ENCODE measurements at regions not wholly inside any gene's neighbourhood (a gene's known extent, or its start where the extent isn't known, plus 50 kb on each side); places are given as distances from the start of the nearest gene placed in this dataset.
A peak's percentile ranks its signal among the peaks of the same experiment; 100 is the strongest.
"Not testable (repeated sequence)": the region's sequence is repeated elsewhere in the genome, so short reads cannot be mapped to it uniquely, and the experiment has no call there.

DNA sequence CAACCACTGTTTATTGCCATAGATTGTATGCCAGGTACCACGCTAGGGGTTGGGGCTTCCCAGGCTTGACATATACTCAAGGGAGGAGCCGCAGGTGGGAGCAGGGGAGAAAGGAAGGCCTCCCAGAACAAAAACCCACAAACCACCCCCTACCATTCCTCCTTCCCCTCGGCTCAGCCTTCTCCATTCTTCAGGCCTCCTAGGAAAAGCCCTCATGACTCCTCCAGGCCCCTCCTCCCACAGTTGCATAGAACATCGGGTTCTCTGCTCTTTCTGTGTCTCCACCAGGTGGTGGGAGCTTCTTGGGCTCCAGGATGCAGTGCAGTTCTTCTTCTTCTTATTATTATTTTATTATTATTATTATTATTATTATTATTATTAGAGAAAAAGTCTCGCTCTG is 80.3 kb downstream of the ZFP36L2 start:
- DNase-seq (ENCODE audit: low read depth): no peak

DNA sequence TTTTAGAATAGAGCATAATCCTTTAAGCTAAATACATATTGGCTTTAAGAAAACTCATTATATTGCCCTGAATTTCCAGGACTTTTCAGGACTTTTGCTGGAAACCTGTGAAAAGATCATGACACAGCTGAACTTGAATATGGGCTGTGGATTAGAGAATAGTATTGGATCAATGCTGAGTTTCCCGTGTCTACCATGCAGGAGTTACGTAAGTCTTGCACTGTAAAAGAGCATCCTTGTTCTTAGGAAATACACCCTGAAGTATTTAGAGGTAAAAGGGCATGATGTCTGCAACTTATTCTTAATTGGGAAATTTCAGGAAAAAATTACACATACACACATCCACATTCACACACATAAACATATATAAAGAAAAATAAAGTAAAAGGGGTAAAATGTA is 82.1 kb downstream of the ZFP36L2 start:
- no peak for DNase-seq (ENCODE audit: low read depth)

DNA sequence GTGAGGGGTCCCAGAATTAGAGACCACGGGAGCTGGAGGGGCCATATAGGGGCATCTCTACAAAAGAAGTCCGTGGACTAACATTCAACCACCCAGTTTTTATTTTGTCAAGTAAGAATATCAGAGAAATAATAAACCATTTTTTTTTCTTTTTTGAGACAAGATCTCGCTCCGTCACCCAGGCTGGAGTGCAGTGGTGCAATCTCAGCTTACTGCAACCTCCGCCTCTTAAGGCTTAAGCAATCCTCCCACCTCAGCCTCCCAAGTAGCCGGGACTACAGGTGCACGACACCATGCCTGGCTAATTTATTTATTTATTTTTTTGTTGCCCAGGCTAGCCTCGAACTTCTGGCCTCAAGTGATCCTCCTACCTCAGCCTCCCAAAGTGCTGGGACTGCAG is 82.7 kb downstream of the ZFP36L2 start:
- DNase-seq (ENCODE audit: low read depth): no peak

DNA sequence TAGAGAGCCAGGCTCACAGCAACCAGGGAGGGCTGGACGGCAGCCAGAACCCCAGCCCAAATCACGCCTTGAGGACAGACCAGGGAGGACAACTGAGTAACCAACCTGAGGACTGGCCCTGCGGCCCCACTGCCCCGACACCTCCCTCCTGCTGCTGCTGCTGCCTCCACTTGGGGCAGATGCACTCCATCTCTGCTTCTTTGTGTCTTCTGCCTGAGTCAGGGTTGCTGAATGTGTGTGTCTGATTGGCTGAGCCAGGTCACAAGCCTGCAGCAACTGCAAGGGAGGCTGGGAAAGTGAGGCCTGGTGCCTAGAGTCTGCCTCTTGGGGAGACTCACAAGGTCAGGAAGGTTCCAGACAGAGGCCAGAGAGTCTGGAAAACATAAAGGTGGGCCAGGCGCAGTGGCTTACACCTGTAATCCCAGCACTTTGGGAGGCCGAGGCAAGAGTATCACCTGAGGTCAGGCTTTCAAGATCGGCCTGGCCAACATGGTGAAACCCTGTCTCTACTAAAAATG is 83.4 kb downstream of the ZFP36L2 start:
- DNase-seq (ENCODE audit: low read depth): no peak

DNA sequence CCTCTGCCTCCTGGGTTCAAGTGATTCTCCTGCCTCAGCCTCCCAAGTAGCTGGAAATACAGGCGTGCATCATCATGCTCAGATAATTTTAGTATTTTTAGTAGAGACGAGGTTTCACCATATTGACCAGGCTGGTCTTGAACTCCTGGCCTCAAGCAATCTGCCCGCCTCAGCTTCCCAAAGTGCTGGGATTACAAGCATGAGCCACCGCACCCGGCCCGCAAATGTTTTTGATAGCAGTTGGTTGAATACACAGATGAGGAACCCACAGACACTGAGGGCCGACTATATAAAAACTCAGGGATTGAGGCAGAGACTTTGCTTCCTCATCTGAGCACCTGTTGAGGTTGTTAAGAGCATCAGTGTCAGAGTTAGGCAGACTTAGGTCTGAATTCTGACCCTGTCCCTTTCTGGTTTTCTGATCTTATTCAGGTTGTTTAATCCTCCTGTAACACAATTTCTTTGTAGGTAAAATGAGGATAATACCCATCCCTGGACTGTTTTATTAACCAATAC is 84.7 kb downstream of the ZFP36L2 start:
- DNase-seq (ENCODE audit: low read depth): not testable (repeated sequence)

DNA sequence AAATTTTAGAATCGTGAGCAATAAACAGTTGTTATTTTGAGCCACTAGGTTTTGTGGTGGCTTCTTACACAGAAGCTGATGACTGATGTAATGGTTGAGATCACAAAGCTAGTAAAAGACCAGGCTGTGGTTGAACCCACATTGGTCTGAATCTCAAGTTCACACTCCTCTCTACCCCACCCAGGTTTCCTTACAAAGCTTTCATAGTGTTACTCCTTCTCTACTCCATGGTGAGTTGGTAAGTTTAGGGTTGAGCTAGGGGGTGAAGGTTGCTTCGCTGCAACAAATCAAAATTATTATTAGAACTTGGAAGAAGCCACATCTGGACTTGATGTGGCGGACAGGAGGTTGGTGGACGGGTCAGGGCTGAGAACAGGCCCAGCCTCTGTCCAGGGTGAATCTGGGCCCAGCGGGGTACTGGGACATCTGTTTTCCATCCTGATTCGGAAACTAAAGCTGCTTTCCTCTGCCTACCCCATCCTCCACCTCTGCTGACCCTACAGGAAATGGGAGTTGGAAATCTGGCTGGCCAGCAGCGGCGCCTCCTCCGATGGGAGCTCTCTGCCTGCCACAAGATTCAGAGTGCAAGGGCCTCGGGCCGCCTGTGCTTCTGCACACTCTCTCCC is 86.3 kb downstream of the ZFP36L2 start:
- DNase-seq (ENCODE audit: low read depth): no peak

DNA sequence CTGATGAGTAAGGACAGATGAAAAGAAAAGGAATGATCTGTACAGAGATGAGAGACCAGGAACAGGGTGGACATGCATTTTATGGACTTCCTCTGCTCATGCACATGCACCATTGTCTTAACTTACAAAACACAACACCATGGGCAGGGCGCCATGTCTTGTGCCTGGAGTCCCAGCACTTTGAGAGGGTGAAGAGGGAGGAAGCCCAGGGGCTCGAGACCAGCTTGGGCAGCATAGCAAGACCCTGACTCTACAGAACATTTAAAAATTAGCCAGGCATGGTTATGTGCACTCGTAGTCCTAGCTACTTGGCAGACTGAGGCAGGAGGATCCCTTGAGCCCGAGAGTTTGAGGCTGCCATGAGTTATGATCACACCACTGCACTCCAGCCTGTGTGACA is 86.9 kb downstream of the ZFP36L2 start:
- no peak for DNase-seq (ENCODE audit: low read depth)

DNA sequence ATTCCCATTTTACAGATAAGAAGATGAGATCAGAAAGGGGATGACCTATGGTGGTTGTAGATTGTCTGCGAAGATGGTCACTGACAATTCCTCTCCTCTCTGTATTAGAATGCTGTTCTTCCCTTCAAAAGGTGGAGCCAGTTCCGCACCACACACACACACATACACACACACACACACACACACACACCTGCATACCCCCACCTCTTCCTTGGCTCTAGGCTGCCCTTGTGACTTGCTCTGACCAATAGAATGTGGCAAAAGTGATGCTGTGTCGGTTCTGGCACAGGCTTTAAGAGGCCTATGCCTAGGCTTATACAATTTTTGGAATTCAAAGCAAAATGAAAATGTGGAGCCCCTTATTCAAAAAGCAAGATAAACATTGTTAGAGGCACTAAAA is 88.0 kb downstream of the ZFP36L2 start:
- no peak for DNase-seq (ENCODE audit: low read depth)

DNA sequence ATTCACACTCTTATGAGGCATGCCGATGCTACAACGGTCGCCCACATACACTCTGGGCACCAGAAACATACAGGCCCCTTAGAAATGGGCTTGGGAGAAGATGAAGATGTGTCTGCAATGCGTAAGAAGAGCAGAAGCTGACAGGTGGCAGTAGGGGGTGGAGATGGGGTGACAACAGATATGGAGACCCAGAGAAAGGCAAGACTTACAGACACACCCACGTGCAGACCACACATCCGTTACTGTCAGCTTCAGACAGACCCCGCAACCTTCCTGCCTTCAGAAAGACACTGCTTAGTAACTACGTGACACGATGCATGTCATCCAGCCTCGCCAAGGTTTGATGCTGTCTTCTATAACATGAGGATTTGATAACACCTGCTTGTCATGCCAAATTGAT is 89.5 kb downstream of the ZFP36L2 start:
- no peak for DNase-seq (ENCODE audit: low read depth)

DNA sequence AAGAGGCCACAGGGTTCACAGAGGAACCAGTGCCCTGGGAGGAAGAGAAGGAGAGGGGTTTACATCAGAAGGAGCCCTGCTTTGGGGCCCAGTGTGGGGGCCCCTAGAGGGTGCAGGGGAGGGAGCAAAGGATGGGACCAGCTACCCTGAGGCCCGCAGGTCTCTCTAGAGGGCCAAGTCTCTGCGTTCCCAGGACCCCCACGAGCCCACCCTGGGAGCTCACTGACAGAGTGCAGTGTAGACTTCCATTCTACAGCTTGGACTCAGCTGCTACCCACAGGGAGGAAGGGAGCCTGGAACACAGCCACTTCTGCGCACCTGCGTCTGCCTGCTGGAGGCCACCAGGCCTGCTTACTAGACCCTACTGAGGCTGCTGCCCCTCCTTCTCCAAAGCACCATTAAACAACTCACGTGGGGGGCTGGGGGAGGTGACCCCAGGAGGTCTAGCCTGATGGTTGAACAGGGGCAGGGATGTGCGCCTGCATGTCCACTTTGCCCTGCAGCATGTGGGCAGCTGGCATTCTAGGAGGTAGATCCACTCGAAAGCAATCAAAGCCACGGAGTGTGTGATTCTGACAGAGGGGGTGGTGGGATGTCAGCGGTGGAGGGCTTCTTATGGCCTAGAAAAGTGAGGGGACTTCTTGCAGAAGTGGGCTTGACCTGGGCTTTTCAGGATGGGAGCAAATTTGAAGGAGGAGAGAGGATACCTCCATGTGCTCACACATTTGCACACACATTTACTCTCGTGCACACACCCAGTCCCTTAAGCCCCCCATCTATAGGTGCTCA is 90.2 kb downstream of the ZFP36L2 start:
- DNase-seq (ENCODE audit: low read depth): no peak

DNA sequence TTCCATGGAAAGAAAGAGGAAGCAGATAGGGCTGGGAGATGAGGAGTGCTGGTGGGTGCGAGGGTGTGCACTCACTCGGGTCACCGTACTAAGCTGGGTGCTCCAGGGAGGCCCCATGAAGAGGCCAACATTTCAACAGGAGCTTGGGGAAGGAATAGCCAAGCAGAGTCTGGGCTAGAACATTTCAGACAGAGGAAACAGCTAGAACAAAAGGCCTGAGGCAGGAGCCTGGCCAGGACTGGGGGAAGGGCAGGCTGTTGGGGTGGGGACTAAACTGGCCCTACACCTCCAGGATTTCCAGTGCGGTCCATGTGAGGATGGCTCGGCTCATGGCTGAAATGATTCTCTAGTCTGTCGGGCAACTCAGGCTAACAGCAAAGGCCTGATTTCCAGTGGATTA is 90.8 kb downstream of the ZFP36L2 start:
- no peak for DNase-seq (ENCODE audit: low read depth)

DNA sequence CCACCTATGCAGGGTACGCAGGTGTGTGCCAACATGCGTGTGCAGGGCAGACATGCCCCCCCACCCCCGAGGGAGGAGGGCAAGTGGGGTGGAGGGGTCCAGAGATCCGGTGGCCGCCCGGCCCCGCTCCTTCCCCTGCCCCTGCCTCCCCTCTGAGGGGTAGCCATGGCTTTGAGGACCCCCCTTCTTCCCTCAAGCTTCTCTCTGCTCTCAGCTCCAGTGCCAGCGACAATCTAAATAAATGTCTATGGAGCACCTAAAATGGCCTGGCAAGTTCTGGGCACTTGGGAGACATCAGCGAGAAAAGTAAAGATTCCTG is 91.9 kb downstream of the ZFP36L2 start:
- DNase-seq (ENCODE audit: low read depth): no peak

DNA sequence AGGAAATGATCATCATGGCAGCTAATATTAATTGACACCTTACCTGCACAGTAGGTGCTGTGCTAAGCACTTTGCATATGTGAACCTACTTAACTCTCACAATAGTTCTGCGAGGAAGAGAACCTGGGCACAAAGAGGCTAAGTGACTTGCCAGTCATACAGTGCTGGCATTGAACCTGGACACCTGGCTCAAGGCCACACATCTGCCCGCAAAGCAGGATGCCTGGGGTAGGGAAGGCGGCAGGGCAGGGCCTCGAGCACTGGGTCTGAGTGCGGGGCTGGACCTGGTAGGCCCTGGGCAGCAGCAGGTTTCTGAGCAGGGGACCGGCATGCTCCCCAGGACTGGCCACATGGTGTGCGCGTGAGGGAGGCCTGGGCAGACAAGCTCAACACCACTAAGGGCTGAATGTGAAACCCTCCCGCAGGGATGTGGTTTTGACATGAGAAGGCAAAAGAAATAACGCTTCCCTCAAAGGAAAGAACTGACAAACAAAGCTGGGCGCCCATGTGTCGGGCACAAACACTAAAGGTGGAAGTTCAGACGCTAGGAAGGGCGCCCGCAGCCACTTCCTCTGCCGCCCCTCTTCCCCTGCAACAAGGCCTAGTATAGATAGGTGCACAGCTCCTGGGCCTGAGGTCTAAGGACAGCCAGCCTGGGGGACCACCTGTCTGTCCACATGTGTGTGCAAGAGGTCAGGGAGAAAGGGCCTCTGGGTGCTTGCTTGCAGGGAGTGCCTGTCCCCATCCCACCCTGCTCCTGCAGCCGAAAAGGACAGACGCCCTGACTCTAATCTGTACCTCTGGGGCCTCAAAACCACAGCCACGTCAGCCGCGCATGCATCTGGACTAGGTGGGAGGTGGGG is 92.5 kb downstream of the ZFP36L2 start:
- no peak for DNase-seq (ENCODE audit: low read depth)

DNA sequence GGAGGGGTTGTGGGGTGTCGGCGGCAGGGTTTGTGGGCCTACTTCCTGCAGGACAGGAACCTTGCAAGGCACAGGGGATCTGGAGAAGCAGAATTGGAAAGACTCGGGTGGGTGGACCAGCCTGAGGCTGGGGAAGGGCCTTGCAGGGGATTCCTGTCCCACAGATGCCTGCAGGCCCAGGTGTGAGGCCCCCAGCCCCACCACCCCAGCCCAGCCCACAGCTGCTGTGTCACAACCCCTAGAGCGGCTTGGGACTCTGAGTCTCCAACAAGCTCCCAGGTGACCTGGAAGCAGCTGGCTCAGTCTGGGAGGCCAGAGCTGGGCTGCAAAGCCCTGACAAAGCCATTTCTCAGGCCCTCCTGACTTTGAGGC is 93.1 kb downstream of the ZFP36L2 start:
- DNase-seq (ENCODE audit: low read depth): no peak

DNA sequence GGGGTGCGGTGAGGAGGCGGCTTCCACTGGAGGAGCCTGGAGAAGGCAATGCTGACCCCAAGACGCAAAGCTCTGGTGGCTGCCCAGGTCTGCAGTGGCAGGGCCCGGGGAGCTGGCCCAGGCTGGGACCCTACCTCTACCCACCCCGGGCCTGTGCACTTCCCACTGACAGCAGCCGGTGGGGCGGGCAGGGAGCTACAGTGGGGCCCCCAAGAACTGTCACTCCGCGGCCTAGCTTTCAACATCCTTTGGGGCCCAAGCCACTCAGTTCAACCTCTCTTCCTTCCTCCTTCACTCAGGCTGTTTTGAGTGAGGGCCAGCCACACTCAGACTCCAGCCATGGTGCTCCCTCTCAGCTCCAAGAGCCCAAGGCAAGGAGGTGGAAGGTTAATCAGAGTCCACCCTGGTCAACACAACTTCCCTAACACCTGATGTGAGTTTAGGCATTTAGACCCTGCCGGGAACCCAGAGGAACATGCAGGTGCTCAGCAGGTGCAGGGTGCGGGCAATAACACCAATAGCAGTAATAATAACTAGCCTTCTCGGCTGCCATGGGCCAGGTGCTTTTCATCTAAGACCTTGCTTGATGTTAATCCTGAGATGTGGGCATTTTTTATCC is 93.6 kb downstream of the ZFP36L2 start:
- DNase-seq (ENCODE audit: low read depth): no peak

DNA sequence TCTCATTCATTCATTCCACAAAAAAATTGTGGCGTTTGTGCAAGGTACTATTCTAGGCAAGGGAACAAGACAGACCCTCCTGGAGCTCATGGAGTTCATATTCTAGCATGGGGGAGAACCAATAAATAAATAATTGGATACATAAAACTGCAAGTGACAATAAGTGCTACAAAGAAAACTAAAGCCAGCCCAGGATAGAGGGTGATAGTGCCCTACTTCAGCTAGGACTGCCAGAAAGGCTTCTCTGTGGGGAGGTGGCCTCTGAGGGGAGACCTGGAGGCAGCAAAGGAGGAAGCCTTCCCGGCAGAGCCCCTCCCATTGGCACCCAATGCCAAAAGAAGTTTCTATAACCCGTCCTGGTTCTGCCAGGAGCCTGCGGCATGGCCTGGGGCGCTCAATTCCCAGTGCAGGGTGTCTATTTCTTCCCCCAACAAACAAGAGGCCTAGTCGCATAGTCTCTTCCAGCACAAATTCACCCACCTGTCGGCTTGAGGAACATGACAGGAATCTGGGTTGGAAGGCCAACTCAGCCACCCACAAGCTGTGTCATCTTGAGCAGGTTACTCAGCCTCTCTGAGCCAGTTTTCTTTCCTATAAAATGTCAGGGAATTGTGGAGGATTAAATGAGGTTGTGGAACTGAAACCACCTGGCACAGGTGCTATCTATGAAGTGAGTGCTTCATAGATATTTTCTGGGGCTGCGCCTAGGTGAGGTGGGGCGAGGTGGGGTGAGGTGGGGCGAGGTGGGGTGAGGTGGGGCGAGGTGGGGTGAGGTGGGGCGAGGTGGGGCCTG is 94.3 kb downstream of the ZFP36L2 start:
- DNase-seq (ENCODE audit: low read depth): no peak

DNA sequence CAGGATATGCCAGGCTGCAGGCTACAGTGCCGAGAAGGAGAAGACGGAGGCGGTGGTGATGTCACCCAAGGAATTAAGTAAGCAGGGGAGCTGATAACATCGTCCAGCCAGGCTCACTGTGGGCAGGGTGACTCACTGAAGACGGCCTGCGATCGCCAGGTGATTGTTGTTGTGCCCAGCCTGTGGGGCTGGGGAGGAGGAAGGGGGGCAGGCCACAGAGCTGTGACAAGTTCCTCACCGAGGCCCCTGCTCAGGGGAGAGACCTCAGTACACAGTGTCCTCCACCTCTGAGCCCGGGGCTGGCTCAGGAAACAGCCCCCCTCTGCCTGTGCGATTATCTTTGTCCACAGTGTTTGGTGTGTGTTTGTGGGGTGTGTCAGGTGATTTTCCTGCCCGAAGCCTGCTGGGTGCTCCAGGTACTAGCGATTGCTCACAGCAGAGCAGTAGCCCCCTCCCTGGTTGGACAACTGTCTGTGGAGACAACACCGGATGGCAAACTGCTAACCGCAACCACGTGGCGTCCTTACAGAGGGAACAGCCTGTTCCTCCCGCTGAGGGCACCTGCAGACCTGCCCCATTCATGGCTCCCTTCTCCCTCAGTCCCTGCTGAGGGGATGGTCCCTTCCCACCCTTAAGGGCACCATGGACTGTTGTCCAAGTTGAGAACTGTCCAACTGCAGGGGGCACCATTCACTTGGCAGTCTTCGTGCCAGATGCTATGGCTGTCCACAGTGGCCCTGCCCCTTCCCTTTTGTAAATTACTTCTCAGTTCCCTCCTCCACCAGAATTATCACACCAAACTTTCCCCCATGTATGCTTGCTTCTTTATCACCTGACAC is 95.1 kb downstream of the ZFP36L2 start:
- DNase-seq (ENCODE audit: low read depth): peak; percentile 88

DNA sequence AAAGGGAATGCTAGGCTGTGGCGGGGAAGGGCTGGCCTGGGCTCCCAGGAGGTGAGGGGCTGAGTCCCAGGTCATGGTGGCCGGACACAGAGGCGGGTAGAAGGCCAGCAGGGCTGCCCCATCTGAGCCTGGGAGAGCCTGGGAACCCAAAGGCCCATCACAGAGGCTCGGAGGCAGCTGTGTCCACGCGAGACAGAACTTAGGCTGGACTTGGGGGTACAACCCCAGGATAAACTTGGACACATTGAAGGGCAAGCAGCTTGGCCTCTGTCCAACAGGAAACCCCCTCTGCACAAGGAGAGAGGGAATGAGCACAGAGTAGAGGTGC is 95.9 kb downstream of the ZFP36L2 start:
- no peak for DNase-seq (ENCODE audit: low read depth)

DNA sequence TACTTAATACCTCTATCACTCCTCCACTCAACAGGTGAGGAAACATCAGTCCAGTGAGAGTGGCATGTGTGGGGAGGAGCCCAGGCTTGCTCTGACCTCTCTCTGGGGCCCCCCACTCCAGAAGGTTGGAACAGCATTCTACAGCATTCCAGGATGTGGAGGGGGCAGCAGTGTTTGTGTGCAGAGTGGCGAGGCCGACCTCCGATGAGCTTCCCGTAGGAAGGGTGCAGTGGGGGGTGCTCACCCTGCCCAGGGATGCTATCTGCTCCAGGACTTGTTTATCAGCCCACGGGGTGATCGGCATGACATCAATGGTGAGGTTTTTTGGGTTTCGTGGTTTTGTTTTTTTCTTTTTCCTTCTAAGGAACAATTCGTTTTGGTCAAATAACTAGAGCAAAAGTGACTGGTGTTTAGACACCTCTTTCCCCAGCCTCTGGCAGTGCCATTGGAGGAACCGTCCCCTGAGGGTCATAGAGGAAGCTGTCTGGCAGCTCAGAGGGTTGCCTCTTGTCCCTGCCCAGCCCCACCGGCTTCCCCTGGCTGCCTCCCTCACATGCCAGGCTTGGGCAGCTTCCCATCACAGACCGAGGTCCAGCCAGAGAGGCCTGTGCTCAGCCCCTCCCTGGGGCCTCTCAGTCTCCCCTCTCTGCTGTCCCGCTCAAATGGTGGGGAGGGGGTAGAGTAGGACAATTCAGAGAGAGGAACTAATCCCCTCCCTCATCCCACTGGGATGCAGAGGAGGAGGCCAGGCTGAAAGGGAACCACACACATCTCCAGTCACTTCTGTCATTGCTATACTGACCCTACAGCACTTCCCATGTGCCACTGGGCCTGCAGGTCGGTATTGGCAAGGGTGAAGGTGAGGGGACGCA is 96.5 kb downstream of the ZFP36L2 start:
- DNase-seq (ENCODE audit: low read depth): no peak

DNA sequence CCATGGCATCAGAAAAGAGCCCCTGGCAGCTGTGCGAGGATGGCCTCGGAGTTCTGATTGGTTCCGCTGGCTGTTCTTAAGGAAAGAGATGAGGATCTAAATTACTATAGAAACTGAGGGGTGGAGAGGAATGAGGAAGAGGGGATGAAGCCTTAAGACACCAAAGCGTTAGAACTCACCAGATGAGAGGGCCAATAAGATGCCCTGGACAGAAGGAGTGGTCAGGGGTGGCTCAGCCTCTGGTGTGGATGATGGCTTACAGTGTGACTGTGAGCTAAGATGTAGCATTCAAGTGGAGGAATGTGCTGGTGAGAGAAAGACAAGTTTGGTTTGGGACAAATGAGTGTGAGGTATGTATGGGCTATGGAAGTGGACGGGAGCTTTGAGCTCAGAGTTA is 97.8 kb downstream of the ZFP36L2 start:
- no peak for DNase-seq (ENCODE audit: low read depth)

Measured in CMK (cell line).